Activated CD4-positive, alpha-beta T cell treated with anti-CD3 and anti-CD28 coated beads, Interleukin-2, amount 10 ng/mL, durations not matched to agents 7 days and 5 days (primary cell): ENCODE measurements at regions not wholly inside any gene's neighbourhood (a gene's known extent, or its start where the extent isn't known, plus 50 kb on each side); places are given as distances from the start of the nearest gene placed in this dataset.

Experiments
- CTCF ChIA-PET: fragments of 350-600 bp; sonication (Branson Sonifier 250); formaldehyde crosslinking; loops from one replicate; lab custom pipeline; 2021; ENCODE audit warnings: antibody characterized with exemption; lab: Charles Lee
- POLR2A ChIA-PET: fragments of 350-600 bp; sonication (Branson Sonifier 250); formaldehyde crosslinking; loops from one replicate; lab custom pipeline; 2021; ENCODE audit warnings: antibody characterized with exemption; lab: Charles Lee
- DNase-seq: peaks from one replicate; pipeline ENCODE4 v3.0.0-alpha.2; 2020
- H3K27ac Mint-ChIP-seq: one replicate; pipeline ENCODE4 v1.8.0; 2021; ENCODE audit warnings: mild to moderate bottlenecking, moderate library complexity, mixed read lengths
- H3K27me3 Mint-ChIP-seq: one replicate; pipeline ENCODE4 v1.8.0; 2021; ENCODE audit warnings: mixed read lengths
- H3K36me3 Mint-ChIP-seq: one replicate; pipeline ENCODE4 v1.8.0; 2021; ENCODE audit warnings: low read depth, mixed read lengths
- H3K4me1 Mint-ChIP-seq: one replicate; pipeline ENCODE4 v1.8.0; 2021; ENCODE audit warnings: mixed read lengths
- H3K4me3 Mint-ChIP-seq: one replicate; pipeline ENCODE4 v1.8.0; 2021; ENCODE audit warnings: mild to moderate bottlenecking, moderate library complexity, mixed read lengths
- H3K9me3 Mint-ChIP-seq: one replicate; pipeline ENCODE4 v1.8.0; 2021; ENCODE audit warnings: mixed read lengths

GRCh38 chr3:127480196-127480954 is 110.2 kb downstream of the TPRA1 start:
- Mint-ChIP-seq H3K36me3 (no peaks in the 10 kb centered on the region), H3K27me3 (peaks cover 11% of the 10 kb centered on the region), H3K4me1 (peaks cover 24% of the 10 kb centered on the region), H3K4me3 (no peak overlapping the region), H3K27ac (no peak overlapping the region), H3K9me3 (no peaks in the 10 kb centered on the region)
- ChIA-PET POLR2A (no interaction called here), CTCF (no interaction called here)
- DNase-seq: no peak

- Mint-ChIP-seq H3K4me1 (peaks cover 17% of the 10 kb centered on the region), H3K4me3 (no peak overlapping the region), H3K9me3 (no peaks in the 10 kb centered on the region), H3K36me3 (no peaks in the 10 kb centered on the region), H3K27ac (no peak overlapping the region), H3K27me3 (peaks cover 9% of the 10 kb centered on the region)
- CTCF ChIA-PET: no interaction called here
- DNase-seq: no peak
- POLR2A ChIA-PET: no interaction called here
These were observed 111.1 kb downstream of the TPRA1 start for GRCh38 chr3:127479449-127479848.

- no peaks in the 10 kb centered on the region for H3K9me3 Mint-ChIP-seq
- no peak overlapping the region for H3K27ac Mint-ChIP-seq
- no peak for DNase-seq
- no peaks in the 10 kb centered on the region for H3K36me3 Mint-ChIP-seq
- peaks cover 12% of the 10 kb centered on the region for H3K4me1 Mint-ChIP-seq
- POLR2A ChIA-PET: no interaction called here
- H3K4me3 Mint-ChIP-seq: no peak overlapping the region
- peaks cover 9% of the 10 kb centered on the region for H3K27me3 Mint-ChIP-seq
- CTCF ChIA-PET: no interaction called here
These were observed 111.6 kb downstream of the TPRA1 start for GRCh38 chr3:127478922-127479321.

GRCh38 chr3:127477396-127477795 is 113.1 kb downstream of the TPRA1 start:
- no peak for DNase-seq
- Mint-ChIP-seq H3K27me3 (peaks cover 9% of the 10 kb centered on the region), H3K27ac (no peak overlapping the region), H3K9me3 (no peaks in the 10 kb centered on the region), H3K36me3 (no peaks in the 10 kb centered on the region), H3K4me1 (no peaks in the 10 kb centered on the region), H3K4me3 (no peak overlapping the region)
- ChIA-PET CTCF (interaction anchor here (0.6 kb wide), 1 partner anchor 71 kb away, joined by 3 read pairs; no protein-coding TSS in a partner anchor), POLR2A (no interaction called here)

GRCh38 chr3:127476936-127477335 is 113.6 kb downstream of the TPRA1 start:
- no peak overlapping the region for H3K4me3 Mint-ChIP-seq
- H3K27me3 Mint-ChIP-seq: peaks cover 9% of the 10 kb centered on the region
- ChIA-PET POLR2A (no interaction called here), CTCF (no interaction called here)
- H3K27ac Mint-ChIP-seq: no peak overlapping the region
- H3K9me3 Mint-ChIP-seq: no peaks in the 10 kb centered on the region
- no peak for DNase-seq
- no peaks in the 10 kb centered on the region for H3K36me3 Mint-ChIP-seq
- no peaks in the 10 kb centered on the region for H3K4me1 Mint-ChIP-seq

- ChIA-PET POLR2A (no interaction called here), CTCF (interaction anchor here (1.1 kb wide), 1 partner anchor 10 kb away, joined by 5 read pairs; no protein-coding TSS in a partner anchor)
- H3K27me3 Mint-ChIP-seq: peaks cover 9% of the 10 kb centered on the region
- H3K4me1 Mint-ChIP-seq: no peaks in the 10 kb centered on the region
- DNase-seq: no peak
- no peak overlapping the region for H3K4me3 Mint-ChIP-seq
- no peak overlapping the region for H3K27ac Mint-ChIP-seq
- H3K36me3 Mint-ChIP-seq: no peaks in the 10 kb centered on the region
- no peaks in the 10 kb centered on the region for H3K9me3 Mint-ChIP-seq
These were observed 114.4 kb downstream of the TPRA1 start for GRCh38 chr3:127475975-127476705.

GRCh38 chr3:127475391-127475790 is 115.1 kb downstream of the TPRA1 start:
- DNase-seq: no peak
- POLR2A ChIA-PET: no interaction called here
- Mint-ChIP-seq H3K36me3 (no peaks in the 10 kb centered on the region), H3K4me3 (no peak overlapping the region), H3K9me3 (no peaks in the 10 kb centered on the region), H3K27ac (no peak overlapping the region), H3K27me3 (peaks cover 9% of the 10 kb centered on the region), H3K4me1 (no peaks in the 10 kb centered on the region)
- CTCF ChIA-PET: interaction anchor here (1.1 kb wide), 1 partner anchor 11 kb away, joined by 5 read pairs; no protein-coding TSS in a partner anchor

- Mint-ChIP-seq H3K27me3 (peaks cover 9% of the 10 kb centered on the region), H3K4me3 (no peak overlapping the region), H3K36me3 (no peaks in the 10 kb centered on the region), H3K4me1 (no peaks in the 10 kb centered on the region), H3K9me3 (no peaks in the 10 kb centered on the region), H3K27ac (no peak overlapping the region)
- POLR2A ChIA-PET: no interaction called here
- peak; percentile 22 for DNase-seq
- CTCF ChIA-PET: interaction anchor here (1.4 kb wide), 1 partner anchor 17 kb away, joined by 3 read pairs; no protein-coding TSS in a partner anchor
These were observed 117.1 kb downstream of the TPRA1 start for GRCh38 chr3:127473244-127474024.

- ChIA-PET POLR2A (no interaction called here), CTCF (interaction anchor here (1.4 kb wide), 1 partner anchor 18 kb away, joined by 3 read pairs; no protein-coding TSS in a partner anchor)
- H3K27me3 Mint-ChIP-seq: peaks cover 9% of the 10 kb centered on the region
- no peaks in the 10 kb centered on the region for H3K36me3 Mint-ChIP-seq
- H3K4me1 Mint-ChIP-seq: no peaks in the 10 kb centered on the region
- no peak for DNase-seq
- no peak overlapping the region for H3K27ac Mint-ChIP-seq
- no peak overlapping the region for H3K4me3 Mint-ChIP-seq
- peaks cover 4% of the 10 kb centered on the region for H3K9me3 Mint-ChIP-seq
These were observed 118.0 kb downstream of the TPRA1 start for GRCh38 chr3:127472506-127472905.

GRCh38 chr3:127471142-127471541 is 119.4 kb downstream of the TPRA1 start:
- Mint-ChIP-seq H3K27me3 (peaks cover 3% of the 10 kb centered on the region), H3K4me1 (no peaks in the 10 kb centered on the region), H3K9me3 (peaks cover 4% of the 10 kb centered on the region), H3K27ac (no peak overlapping the region), H3K4me3 (no peak overlapping the region), H3K36me3 (no peaks in the 10 kb centered on the region)
- CTCF ChIA-PET: interaction anchor here (0.5 kb wide), 1 partner anchor 32 kb away, joined by 3 read pairs; no protein-coding TSS in a partner anchor
- POLR2A ChIA-PET: no interaction called here
- DNase-seq: no peak

- H3K9me3 Mint-ChIP-seq: peaks cover 4% of the 10 kb centered on the region
- CTCF ChIA-PET: no interaction called here
- POLR2A ChIA-PET: no interaction called here
These were observed 120.8 kb downstream of the TPRA1 start for GRCh38 chr3:127469760-127470159.

GRCh38 chr3:127467391-127467790 is 123.1 kb downstream of the TPRA1 start:
- Mint-ChIP-seq H3K36me3 (no peaks in the 10 kb centered on the region), H3K9me3 (peaks cover 4% of the 10 kb centered on the region), H3K27me3 (no peaks in the 10 kb centered on the region), H3K4me1 (no peaks in the 10 kb centered on the region), H3K4me3 (no peak overlapping the region), H3K27ac (no peak overlapping the region)
- no peak for DNase-seq
- CTCF ChIA-PET: no interaction called here
- POLR2A ChIA-PET: no interaction called here

More at GRCh38 chr3:127469760-127470159, 120.8 kb downstream of the TPRA1 start:
- Mint-ChIP-seq H3K4me3 (no peak overlapping the region), H3K36me3 (no peaks in the 10 kb centered on the region), H3K4me1 (no peaks in the 10 kb centered on the region), H3K27ac (no peak overlapping the region), H3K27me3 (peaks cover 3% of the 10 kb centered on the region)
- no peak for DNase-seq
